WI38 (cell line): ENCODE measurements at regions not wholly inside any gene's neighbourhood (a gene's known extent, or its start where the extent isn't known, plus 50 kb on each side); places are given as distances from the start of the nearest gene placed in this dataset.
"Not testable (repeated sequence)": the region's sequence is repeated elsewhere in the genome, so short reads cannot be mapped to it uniquely, and the experiment has no call there.

ENCODE experiments used
- H3K4me3 ChIP-seq: 2 replicates; pipeline ENCODE4 v1.5.1; 2011; ENCODE audit warnings: low read depth, mild to moderate bottlenecking, control low read depth, low read length
- CTCF ChIP-seq: IDR thresholded peaks from 2 replicates; pipeline ENCODE4 v1.5.1; 2012; ENCODE audit warnings: low read depth, mild to moderate bottlenecking, control low read depth, low read length

- TF ChIP-seq CTCF, result no peak
- no peak overlapping the region for H3K4me3 ChIP-seq
Measured at GRCh38 chr4:164337219-164337944, 416.5 kb upstream of the SMIM31 start.

- no peak for TF ChIP-seq CTCF
- no peak overlapping the region for H3K4me3 ChIP-seq
Measured at GRCh38 chr4:164343472-164343976, 410.4 kb upstream of the SMIM31 start.

GRCh38 chr4:164345756-164346155, 408.2 kb upstream of the SMIM31 start:
- no peak for TF ChIP-seq CTCF
- no peak overlapping the region for H3K4me3 ChIP-seq

- no peak for TF ChIP-seq CTCF
- H3K4me3 ChIP-seq, result no peak overlapping the region
Measured at GRCh38 chr4:164350061-164350460, 403.9 kb upstream of the SMIM31 start.

- H3K4me3 ChIP-seq, result not testable (repeated sequence)
Measured at GRCh38 chr4:164350716-164351115, 403.2 kb upstream of the SMIM31 start.

GRCh38 chr4:164357957-164358356, 396.0 kb upstream of the SMIM31 start:
- TF ChIP-seq CTCF, result no peak

GRCh38 chr4:164358400-164358799, 395.5 kb upstream of the SMIM31 start:
- TF ChIP-seq CTCF, result no peak
- no peak overlapping the region for H3K4me3 ChIP-seq

More at GRCh38 chr4:164357957-164358356, 396.0 kb upstream of the SMIM31 start:
- H3K4me3 ChIP-seq, result no peak overlapping the region

- no peak overlapping the region for H3K4me3 ChIP-seq
- TF ChIP-seq CTCF, result no peak
Measured at GRCh38 chr4:164359881-164360280, 394.1 kb upstream of the SMIM31 start.
